ENCODE measurements at regions not wholly inside any gene's neighbourhood (a gene's known extent, or its start where the extent isn't known, plus 50 kb on each side); places are given as distances from the start of the nearest gene placed in this dataset.
"Not testable (repeated sequence)": the region's sequence is repeated elsewhere in the genome, so short reads cannot be mapped to it uniquely, and the experiment has no call there.

DNA sequence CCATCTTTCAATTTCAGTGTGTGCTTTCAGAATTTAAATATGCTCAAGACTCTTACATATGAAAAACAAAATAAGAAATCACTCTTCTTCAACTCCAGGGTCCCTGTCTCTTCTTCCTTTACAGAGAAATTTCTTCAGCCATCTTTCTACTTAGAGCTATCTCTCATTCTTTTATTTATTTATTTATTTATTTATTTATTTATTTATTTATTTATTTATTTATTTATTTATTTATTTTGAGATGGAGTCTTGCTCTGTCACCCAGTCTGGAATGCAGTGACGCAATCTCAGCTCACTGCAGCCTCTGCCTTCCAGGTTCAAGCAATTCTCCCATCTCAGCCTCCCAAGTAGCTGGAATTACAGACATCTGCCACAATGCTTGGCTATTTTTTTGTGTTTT, 211.7 kb downstream of the DUSP10 start:
- DNase-seq (ENCODE audit: low read depth): not testable (repeated sequence)

DNA sequence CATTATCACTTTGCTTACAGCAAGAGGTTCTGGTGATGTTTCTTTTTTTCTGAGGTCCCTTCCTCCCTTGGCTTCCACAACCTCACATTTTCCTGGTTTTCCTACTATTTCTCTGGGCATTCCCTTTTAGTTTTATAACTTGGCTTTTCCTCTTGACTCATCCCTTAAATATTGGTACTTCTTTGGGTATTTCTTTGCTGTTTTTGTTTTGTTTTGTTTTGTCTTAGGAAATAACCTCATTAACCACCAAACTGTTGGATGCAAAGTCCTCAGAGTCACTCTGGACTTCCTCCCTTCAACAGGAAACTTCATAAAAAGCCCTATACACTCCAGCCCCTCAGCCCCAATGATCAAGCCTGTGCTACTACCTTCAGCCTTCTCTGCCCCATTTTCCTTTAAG, 211.1 kb downstream of the DUSP10 start:
- DNase-seq (ENCODE audit: low read depth): no peak

DNA sequence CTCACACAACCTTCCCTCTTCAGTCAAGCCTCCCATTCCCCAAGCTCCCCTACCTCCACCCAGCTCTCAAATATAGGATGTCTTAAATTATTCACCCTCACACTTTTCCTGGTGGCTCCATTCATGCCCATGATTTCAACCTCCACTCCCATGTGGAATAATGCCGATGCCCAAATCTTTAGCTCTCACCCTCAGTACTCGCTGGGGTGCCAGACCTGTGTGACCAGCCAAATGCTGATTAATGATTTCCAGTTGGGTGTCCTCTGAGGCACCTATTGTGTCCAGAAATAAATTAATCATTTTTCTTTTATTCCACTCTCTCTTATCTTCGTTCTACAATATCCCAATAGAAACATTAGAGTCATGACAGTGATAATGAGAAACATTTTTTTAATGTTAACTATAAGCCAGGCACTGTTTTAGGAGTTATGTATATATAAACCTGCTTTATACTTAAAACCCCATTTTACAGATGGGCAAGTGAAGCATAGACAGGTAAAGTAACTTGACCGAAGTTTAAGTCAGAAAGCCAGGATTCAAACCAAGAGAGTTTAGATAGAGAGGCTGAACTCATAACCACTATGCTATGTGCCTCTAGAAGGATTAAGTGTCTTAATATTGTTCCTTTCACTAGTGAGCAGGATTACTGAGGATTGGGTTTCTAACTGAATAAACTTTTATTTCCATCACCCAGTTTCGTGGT, 209.7 kb downstream of the DUSP10 start:
- DNase-seq (ENCODE audit: low read depth): no peak

DNA sequence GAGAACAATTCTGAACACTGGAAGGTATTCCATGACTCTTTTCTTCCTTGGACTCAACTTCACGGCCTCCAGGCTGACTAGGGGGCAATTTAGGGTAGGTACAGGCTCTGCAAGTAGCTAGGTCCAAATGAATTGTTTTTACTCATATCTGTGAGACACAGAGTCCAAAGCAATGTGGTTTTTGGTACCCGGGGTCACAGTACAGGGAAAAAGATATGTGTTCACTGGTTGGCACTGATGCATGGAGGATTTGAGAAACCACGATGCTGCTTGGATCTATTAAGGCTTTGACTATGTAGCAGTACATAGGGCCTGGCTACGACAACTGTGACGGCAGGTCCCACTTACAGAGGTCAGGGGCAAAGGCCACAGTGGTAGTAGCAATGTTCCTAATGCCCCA, 200.6 kb downstream of the DUSP10 start:
- DNase-seq (ENCODE audit: low read depth): no peak

DNA sequence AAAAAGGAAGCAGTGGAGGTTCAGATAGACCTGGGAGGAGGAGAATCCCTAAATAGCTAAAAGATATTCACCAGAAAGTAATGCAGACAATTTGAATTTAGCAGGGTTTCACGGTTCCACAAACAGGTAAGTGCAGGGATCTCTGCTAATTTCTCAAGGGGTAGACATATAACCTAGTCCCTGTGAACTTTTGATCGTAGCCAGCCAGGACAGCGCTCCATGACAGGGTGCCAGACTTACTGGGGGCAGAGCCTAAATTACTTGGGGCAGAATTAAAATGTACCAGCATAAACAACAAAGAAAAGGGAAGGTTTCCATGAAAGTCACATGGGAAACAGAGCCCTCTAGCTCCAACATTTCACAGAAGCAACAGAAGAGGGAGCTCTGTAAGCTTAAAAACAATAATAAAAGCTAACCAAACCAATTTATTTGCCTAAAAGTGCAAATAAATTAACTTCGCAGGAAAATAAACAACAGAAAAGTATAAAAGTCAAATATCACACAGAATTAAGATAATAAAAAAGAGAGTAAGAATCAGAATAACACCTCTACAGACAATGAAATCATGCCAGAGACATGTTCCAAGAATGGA, 198.3 kb downstream of the DUSP10 start:
- no peak for DNase-seq (ENCODE audit: low read depth)

DNA sequence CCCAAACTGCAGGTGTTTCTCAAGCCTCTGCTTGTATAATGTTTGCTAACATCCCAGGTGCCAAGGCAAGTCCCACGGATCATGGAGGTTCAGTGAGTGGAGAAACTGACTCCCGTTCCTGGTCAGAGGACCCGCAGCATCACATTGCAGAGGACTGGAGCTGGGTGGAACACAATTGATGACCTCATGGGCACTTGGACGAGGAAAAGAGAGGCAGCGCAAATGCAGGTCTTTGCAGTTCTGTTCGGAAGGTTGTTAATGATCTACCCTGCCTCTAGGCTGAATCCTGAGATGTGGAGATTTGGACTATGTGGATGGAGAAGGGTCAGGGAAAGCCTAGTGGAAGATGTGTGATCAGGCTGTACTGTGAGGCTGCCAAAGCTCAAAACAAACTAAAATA, 192.9 kb downstream of the DUSP10 start:
- no peak for DNase-seq (ENCODE audit: low read depth)

DNA sequence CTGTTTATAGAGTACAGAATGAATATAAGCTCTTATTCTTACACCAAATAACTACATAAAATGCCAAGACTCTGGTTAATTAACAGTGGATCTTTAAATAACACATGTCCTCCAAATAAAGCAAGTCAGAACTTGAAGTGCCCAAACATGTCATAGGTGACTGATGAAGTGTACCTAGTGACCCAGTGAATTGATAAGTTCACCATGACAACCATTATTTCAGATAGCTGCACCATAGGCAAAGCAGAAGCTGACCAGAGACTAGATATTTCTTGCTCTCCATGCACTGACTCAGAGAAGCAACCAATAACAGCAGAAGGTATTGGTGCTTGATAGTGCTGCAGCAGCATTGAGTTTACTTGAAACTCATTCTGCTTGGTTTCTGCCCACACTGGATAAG, 192.1 kb downstream of the DUSP10 start:
- no peak for DNase-seq (ENCODE audit: low read depth)

DNA sequence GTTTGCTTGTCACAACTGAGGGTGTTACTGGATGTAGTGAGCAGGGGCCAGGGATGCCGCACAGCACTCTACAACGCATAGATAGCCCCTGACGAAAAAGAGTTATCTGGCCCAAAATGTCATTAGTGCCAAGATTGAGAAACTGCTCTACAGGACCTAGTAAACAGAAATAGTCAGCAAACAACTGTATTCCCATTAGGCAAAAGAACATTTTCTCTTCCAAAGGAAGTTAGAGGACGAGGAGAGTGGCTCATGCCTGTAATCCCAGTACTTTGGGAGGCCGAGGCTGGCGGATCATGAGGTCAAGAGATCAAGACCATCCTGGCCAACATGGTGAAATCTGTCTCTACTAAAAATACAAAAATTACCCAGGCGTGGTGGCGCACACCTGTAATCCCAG, 189.1 kb downstream of the DUSP10 start:
- not testable (repeated sequence) for DNase-seq (ENCODE audit: low read depth)

DNA sequence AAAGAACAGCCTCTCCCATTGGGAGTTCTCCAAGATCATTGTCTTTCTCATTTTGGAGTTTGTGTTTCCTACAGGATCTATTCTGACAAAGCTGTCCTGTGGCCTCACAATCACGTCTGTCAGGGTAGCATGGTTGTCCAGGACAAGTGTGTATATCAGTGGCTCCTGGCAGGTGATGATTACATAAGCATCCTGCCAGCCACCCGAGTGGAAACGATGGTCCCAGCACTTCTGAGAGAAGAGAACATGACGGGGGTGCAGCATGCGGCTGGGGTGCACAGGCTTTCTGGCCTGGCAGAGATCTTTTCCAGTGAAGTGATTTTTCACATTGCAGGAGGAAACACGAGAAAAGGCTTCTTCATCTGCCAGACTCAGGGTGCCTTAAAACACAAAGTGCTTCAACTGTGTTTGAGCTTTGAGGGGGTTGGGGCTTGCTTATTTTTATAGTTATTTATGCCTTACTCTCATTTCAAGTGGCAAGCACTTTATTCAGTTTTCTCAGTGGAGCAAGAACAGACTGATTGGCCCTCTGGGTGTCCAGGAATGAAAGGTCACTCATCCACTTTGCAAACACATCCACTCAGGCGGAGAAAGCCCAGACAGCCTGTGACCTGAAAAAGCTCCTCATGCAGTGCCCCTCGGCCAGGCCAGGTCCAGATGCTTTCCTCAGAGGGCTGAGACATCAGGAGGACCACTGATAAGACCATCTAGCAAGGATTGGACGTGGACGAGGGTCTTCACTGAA, 186.0 kb downstream of the DUSP10 start:
- no peak for DNase-seq (ENCODE audit: low read depth)

DNA sequence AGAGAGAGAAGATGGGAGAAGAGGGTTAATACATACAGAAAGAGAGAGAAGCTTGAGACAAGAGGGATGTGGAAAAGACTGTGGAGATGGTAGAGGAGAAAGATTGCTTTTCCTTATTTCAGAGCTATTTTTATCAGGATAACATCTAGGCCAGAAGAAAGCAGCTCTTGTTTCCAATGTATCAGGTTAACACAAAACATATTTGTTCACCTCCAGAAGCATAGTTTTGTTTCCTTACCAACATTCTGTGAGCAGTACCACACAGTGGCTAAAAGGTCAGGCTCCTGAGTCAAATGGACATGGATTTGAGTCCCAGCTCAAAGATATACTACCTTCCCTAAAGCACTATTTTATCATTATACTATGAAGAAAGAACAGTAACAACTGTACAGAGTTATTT, 185.5 kb downstream of the DUSP10 start:
- no peak for DNase-seq (ENCODE audit: low read depth)

DNA sequence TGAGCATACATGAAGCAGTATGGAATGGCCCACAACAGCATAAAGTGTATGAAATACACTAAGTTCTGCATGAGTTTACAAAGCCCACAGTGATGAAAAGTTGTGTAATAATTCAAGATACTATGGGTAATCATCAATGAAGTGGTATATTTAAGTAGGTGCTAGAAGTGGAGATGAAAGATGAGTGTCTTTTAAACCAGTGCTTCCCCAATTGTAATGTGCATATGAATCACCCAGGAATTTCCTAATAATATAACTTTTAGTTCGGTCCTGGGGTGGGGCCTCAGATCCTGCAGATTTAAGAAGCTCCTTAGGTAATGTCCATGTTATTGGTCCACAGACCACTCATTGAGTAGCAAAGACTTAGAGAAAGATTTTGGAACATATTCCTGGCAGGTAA, 184.9 kb downstream of the DUSP10 start:
- no peak for DNase-seq (ENCODE audit: low read depth)

DNA sequence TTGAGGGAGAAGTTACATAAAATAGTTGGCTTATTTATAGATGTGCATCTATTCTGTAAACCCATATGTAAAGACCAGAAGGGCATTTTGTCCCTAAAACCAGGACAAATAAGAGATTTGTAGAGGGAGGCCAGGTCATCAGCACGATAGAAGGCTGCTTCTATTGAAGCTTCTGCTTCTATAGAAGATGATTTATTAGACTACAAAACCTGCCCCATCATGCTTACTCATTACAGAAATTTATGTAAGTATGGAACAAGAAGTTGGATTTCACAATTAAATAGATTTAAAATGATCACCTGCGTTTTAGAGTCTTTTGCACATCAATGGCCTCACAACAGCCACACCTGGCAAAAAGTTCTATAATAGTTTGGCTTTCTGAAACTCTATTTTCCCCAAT, 183.5 kb downstream of the DUSP10 start:
- no peak for DNase-seq (ENCODE audit: low read depth)

DNA sequence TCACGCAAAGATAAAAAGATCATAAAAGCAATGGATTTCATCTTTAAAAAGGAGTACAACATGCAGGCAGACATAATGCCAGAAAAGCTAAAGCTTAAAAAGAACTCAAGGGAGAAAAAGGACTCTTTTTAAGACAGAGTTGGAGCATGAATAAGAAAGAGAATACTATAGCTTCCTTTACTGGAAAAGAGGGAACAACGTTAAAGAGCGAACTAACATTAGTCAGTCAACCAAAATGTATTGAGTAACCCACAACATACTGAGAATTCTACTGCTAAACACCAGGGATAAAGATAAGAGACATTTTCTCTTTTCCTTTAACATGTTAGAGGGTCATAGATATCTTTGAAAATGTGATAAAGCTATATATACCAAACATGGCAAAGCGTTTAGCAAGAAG, 182.0 kb downstream of the DUSP10 start:
- DNase-seq (ENCODE audit: low read depth): no peak

DNA sequence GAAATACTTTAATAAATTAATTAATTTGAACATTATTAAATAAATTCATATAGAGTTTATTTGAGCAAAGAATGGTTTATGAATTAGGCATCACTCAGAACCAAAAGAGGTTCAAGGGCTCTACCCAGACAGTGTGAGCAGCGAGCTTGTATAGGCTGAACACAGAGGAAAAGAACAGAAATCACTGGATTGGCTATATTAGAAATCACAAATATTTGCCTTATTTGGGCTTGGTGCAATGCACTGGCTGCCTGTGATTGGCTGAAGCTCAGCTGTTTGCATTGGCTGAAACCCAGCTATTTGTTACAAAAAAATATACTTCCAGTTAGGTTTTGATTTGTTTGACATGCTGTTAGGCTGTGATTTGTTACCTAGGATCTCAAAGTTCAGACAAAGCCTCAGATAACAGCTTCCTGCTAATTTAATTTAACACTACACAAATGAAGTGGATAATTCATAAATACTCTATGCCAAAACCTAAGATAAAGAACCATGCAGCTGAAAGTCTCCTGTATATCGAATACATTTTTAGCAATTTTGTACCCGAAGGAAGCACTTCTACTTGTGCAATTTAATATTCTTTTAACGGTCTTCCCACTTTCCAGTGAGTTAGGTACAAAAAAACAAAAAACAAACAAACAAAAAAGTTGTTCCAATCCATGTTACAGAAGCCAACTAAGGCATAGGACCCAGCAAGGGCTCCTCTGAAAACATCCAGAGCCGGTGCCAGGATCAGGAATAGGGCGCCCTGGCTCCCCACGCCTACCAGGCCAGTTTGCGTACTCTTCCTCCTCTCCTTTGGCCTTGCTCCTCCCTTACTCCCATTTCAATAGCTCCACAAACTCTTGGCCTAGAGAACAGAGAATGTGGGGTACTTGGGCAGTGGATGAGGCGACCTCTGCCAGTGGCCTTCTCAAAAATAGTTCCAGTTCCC, 179.1 kb downstream of the DUSP10 start:
- DNase-seq (ENCODE audit: low read depth): no peak

DNA sequence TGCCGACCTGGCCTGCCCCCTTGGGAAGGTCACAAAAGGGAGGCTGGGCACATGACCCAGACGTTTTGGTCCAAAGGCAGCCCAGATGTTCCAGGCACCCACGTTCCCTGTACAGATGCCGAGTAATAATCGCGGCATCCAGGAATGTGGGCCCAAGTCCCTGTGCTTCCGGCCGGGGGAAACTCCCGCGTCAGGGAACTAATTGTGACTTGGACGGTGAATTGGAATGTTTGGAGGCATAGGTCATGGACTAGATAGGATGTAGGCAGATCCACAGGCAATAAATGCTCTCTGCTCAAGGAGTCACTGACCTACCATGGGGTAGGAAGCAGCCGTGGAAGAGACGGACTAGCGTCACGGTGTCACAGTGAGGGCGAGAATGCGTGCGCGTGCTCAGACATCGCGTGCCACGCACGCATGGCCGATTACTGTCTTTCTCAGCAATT, 178.4 kb downstream of the DUSP10 start:
- no peak for DNase-seq (ENCODE audit: low read depth)

DNA sequence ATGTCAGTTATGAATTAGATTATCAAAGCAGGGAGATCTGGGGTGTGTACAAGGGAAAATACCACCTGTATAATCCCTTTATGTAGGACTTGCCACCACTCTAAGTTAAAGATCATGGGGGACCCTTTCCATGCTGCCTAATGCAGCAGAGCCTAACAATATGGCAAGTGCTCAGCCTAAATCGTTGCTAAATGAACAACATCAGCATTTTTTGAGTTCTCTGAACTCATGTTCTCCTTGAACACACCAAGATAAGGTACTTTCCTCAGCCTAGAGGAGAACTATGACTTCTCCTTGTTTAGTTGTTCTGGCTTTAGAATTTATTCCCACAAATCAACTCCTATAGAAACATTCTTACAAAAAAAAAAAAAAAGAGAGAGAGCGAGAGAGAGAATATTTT, 177.0 kb downstream of the DUSP10 start:
- no peak for DNase-seq (ENCODE audit: low read depth)

DNA sequence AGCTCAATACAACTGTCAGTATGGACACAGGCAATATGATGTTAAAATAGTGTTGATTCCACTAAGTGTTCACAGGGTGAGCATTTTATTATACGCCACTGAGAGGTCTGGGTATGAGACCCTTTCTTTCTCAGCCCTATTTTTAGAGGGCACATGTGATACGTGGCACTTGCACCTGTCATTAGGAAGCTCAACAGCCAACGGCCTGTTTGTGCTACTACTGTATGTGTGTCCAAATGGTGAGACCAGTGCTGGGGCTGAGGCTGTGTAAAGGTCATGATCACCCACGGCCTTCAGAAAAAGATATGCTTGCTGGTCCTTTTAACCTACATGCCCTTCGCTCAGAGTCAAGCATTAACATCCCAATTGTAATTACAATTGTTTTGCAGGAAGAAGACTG, 176.2 kb downstream of the DUSP10 start:
- DNase-seq (ENCODE audit: low read depth): no peak

DNA sequence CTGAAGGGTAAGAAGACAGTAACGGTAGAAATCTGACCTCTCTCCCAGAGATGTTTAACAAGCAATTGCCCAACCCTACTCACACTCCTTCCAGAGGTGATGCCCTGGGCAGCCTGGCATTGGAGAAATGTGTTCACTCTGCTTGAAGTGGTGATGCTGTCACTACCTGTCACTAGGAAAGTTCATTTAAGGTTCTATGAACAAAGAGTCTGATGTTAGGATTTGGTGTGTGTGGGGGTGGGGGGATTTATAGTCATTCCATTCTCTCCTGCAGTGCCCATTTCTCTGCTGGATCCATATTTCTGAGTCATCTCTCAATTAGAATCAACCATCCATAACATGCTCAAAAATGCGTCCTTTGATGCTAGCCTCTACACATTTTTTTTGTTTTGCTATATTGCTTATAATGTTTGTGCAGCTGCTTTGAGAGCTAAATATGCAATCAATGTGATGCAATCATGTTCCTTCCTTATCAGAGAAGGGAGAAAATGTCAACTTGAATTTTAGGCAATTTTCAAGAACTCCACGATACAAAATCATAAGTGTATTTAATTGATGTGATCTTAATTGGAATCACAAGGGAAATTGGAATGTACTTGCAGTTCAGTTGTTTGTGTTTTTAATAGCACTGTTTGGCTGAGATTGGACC, 173.9 kb downstream of the DUSP10 start:
- no peak for DNase-seq (ENCODE audit: low read depth)

DNA sequence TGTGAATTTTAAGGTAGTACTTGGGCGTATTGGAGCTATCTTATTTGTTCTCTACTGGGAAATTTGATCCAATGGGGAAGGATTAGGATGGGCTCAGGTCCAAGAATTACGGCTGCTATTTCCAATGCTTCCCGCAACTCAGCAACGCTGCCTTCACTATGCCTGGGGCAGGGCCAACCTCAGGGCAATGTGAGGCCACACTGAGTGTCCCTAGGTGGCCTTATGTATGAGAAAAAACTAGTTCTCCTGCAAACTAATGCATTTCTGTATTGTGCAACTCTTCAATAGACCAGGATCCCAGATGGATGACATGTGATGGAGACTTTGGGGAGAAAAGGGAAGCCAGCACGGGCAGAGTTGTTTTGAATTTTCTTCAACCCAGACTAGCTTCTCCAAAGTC, 168.1 kb downstream of the DUSP10 start:
- DNase-seq (ENCODE audit: low read depth): no peak

DNA sequence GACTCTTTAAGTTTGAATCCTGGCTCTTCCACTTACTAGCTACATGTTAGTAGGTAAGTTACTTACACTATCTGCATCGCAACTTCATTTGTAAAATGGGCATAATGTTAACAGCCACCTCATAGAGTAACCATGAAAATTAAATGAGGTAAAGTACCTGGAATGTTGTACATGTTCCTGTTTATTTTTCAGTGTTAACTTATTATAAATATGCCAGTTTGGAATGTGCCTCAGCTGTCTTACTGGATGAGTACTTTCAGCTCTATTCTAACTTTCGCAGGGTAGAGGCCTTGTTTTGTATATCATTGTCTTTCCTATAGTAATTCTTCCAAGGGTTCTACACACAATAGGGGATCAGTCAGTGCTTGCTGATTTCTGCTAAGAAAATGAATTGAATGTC, 167.4 kb downstream of the DUSP10 start:
- no peak for DNase-seq (ENCODE audit: low read depth)

DNA sequence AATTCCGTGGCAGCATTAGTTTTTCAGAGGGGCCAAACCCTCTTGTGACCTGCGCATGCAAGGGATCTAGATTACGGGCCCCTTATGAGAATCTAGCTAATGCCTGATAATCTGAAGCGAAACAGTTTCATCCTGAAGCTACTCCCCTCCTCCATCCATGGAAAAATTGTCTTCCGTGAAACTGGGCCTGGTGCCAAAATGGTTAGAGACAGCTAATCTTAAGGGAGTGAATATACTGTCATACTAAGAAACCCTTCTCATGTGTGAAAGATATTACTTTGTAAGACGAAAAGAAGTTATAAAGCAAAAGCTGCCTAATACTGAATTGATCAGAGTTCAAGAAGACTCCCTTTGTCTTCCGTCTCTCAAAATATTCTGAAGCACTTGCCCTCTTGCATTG, 166.3 kb downstream of the DUSP10 start:
- no peak for DNase-seq (ENCODE audit: low read depth)

DNA sequence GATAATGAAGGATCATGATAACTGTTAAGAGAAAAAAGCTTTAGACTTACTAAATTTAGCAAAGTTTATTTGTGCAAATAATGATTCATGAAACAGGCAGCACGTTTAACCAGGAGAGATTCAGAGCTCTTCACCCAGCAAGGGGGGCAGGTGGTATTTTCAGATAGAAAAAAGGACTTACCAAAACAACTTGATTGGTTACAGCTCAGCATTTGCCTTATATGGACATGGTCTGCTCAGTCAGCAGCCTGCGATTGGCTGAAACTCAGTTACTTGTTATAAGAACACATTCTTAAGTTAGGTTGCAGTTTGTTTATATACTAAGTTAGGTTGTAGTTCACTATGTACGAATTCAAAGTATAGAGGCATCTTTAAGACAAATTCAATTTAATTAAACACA, 165.6 kb downstream of the DUSP10 start:
- no peak for DNase-seq (ENCODE audit: low read depth)
